Ishikawa (cell line): ENCODE measurements at regions not wholly inside any gene's neighbourhood (a gene's known extent, or its start where the extent isn't known, plus 50 kb on each side); places are given as distances from the start of the nearest gene placed in this dataset.

Source experiments
- CEBPB ChIP-seq: IDR thresholded peaks from 2 replicates; pipeline ENCODE4 v1.6.1; 2012
- CREB1 ChIP-seq: IDR thresholded peaks from 2 replicates; pipeline ENCODE4 v1.6.1; 2012; ENCODE audit warnings: low read depth
- EGR1 ChIP-seq: IDR thresholded peaks from 2 replicates; pipeline ENCODE4 v1.6.1; 2012
- EP300 ChIP-seq: IDR thresholded peaks from 2 replicates; pipeline ENCODE4 v1.6.1; 2012; ENCODE audit warnings: borderline replicate concordance
- FOXM1 ChIP-seq: IDR thresholded peaks from 2 replicates; pipeline ENCODE4 v1.6.1; 2012; ENCODE audit warnings: low read depth, borderline replicate concordance
- NFIC ChIP-seq: IDR thresholded peaks from 2 replicates; pipeline ENCODE4 v1.6.1; 2012
- RAD21 ChIP-seq: IDR thresholded peaks from 2 replicates; pipeline ENCODE4 v1.6.1; 2012; ENCODE audit warnings: low read depth
- TAF1 ChIP-seq: IDR thresholded peaks from 2 replicates; pipeline ENCODE4 v1.6.1; 2012; ENCODE audit warnings: low read depth, mild to moderate bottlenecking
- TCF12 ChIP-seq: IDR thresholded peaks from 2 replicates; pipeline ENCODE4 v1.6.1; 2012; ENCODE audit warnings: low read depth
- TEAD4 ChIP-seq: IDR thresholded peaks from 2 replicates; pipeline ENCODE4 v1.6.1; 2012
- USF1 ChIP-seq: IDR thresholded peaks from 2 replicates; pipeline ENCODE4 v1.6.1; 2012
- YY1 ChIP-seq: IDR thresholded peaks from 2 replicates; pipeline ENCODE4 v1.6.1; 2012; ENCODE audit warnings: low read depth
- ZBTB7A ChIP-seq: IDR thresholded peaks from 2 replicates; pipeline ENCODE4 v1.6.1; 2012; ENCODE audit warnings: low read depth
- TF ChIP-seq, protein P1 (sequence below): IDR thresholded peaks from 2 replicates; pipeline ENCODE4 v1.6.1; 2012; ENCODE audit warnings: low read depth, mild to moderate bottlenecking
- TF ChIP-seq, protein P2 (sequence below): IDR thresholded peaks from 2 replicates; pipeline ENCODE4 v1.6.1; 2012

DNA sequence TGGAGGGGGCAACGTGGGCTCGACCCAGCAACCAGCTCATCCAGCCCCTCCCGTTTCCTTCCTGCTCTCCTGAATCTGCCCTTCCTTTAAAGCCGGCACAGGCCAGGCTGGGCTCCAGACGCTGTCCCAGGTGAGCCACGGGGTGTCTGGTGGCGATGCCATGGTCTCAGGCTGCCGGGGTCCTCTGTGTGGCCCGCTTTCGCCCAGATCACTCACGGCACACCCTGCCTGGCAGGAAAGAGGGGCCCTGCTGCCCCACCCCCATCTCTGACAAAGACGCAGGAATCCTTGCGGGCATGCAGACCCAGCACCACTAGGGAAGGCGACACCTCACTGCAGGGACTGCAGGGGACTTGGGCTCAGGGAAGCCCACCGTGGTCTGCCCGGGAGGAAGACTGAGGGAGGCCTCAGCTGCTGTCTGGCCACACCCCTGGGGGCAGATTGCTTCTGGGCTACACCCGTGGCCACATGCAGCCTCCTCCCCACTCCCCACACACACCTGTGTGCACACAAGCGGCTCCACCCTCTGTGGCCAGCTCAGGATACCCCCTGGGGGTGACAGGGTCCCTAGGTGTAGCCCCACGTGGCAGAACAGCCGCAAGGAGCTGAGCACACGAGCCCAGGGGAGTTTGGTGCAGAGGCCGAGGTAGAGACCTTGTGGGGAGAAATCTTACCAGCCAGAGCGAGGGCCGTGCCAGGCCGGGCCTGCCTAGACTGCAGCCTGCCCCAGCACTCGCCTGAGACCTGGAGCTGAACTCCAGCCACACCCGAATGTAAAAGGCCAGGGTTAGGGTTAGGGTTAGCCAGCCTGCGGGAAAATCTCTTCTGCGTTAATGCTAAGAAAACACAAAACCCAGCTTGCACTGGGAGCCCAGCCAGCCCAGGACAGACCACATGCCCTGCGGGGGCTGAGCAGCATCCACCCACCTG is 104.6 kb downstream of the DLL1 start:
- TF ChIP-seq CEBPB (no peak), RAD21 (no peak), FOXM1 (no peak), TCF12 (no peak), TAF1 (no peak), EP300 (no peak), CREB1 (no peak), NFIC (no peak), YY1 (no peak), USF1 (no peak), EGR1 (no peak)
- TF ChIP-seq, protein P1, sequence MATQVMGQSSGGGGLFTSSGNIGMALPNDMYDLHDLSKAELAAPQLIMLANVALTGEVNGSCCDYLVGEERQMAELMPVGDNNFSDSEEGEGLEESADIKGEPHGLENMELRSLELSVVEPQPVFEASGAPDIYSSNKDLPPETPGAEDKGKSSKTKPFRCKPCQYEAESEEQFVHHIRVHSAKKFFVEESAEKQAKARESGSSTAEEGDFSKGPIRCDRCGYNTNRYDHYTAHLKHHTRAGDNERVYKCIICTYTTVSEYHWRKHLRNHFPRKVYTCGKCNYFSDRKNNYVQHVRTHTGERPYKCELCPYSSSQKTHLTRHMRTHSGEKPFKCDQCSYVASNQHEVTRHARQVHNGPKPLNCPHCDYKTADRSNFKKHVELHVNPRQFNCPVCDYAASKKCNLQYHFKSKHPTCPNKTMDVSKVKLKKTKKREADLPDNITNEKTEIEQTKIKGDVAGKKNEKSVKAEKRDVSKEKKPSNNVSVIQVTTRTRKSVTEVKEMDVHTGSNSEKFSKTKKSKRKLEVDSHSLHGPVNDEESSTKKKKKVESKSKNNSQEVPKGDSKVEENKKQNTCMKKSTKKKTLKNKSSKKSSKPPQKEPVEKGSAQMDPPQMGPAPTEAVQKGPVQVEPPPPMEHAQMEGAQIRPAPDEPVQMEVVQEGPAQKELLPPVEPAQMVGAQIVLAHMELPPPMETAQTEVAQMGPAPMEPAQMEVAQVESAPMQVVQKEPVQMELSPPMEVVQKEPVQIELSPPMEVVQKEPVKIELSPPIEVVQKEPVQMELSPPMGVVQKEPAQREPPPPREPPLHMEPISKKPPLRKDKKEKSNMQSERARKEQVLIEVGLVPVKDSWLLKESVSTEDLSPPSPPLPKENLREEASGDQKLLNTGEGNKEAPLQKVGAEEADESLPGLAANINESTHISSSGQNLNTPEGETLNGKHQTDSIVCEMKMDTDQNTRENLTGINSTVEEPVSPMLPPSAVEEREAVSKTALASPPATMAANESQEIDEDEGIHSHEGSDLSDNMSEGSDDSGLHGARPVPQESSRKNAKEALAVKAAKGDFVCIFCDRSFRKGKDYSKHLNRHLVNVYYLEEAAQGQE, result no peak

- TF ChIP-seq EGR1 (no peak), ZBTB7A (no peak), FOXM1 (no peak), USF1 (no peak), YY1 (no peak), RAD21 (no peak), TAF1 (no peak), TCF12 (no peak), EP300 (no peak)
- TF ChIP-seq, protein P1, result no peak
- TF ChIP-seq, protein P2, sequence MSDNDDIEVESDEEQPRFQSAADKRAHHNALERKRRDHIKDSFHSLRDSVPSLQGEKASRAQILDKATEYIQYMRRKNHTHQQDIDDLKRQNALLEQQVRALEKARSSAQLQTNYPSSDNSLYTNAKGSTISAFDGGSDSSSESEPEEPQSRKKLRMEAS, result no peak
These were observed 105.5 kb downstream of the DLL1 start for GRCh38 chr6:170185175-170185978.

DNA sequence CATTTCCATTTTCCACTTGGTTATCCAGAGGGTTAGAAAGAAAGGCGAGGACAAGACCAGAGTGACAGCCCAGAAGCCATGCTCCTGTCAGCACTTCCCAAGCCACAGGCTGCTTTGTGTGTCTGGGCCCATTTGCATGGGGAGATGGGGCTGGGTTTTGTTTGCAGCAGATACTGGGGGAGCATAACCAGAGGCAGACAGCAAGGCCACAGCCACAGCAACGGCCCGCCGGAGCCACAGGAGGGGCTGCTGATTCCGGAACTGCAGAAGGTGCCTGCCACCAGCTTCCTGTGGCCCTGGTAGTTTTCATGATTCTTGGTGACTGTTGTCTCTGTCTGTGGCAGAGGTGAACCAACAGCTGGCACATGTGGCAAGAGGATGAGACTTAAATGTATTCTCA is 106.6 kb downstream of the DLL1 start:
- TF ChIP-seq TCF12, result no peak
- TF ChIP-seq TEAD4, result no peak
- TF ChIP-seq, protein P1, result no peak
- TF ChIP-seq FOXM1, result no peak
- no peak for TF ChIP-seq EP300
- no peak for TF ChIP-seq NFIC
- TF ChIP-seq ZBTB7A, result no peak
- no peak for TF ChIP-seq CREB1
- TF ChIP-seq YY1, result no peak
- TF ChIP-seq CEBPB, result no peak

DNA sequence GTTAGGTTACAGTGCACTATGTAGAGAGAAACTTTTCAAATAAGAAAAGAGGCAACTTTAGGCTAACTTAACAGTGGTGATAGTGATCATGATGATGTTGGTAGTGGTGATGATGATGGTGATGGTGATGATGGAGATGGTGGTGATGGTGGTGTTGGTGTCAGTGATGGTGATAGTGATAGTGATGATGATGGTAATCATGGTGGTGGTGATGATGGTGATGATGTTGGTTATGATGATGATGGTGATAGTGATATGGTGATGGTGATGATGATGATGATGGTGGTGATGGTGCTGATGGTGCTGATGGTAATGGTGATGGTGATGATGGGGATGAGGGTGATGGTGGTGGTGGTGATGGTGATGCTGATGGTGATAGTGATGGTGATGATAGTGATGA is 107.4 kb downstream of the DLL1 start:
- TF ChIP-seq EGR1 (no peak), TAF1 (no peak), TEAD4 (no peak), YY1 (no peak), ZBTB7A (no peak), CEBPB (no peak), RAD21 (no peak), TCF12 (no peak), NFIC (no peak), FOXM1 (no peak), CREB1 (no peak), EP300 (no peak), USF1 (no peak)
- TF ChIP-seq, protein P1, result no peak
- TF ChIP-seq, protein P2, result no peak
